ENCODE measurements at regions not wholly inside any gene's neighbourhood (a gene's known extent, or its start where the extent isn't known, plus 50 kb on each side); places are given as distances from the start of the nearest gene placed in this dataset.
"Not testable (repeated sequence)": the region's sequence is repeated elsewhere in the genome, so short reads cannot be mapped to it uniquely, and the experiment has no call there.

DNA sequence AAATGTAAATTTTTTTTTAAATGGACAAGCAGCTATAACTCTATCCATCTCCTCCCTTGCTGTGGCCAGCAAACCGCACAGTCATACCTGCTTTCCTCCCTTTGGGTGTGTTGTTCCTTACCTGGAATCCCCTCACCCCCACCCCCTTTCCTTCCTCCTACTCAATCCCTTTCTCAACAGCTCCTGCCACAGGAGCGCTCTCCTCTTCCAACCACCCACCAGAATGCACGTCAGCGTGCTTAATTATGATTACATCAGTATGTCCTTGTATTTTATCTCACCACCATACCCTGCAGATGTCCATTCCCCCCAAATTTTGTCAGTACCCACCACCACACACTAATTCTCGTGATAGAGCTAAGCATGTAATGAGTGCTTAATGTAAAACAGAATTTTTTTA lies 60.9 kb upstream of the LMO2 start:
- no peak overlapping the region for H3K9ac ChIP-seq
- Mint-ChIP-seq H3K27me3 (ENCODE audit: insufficient read depth, low read depth) (peaks cover 7% of the 10 kb centered on the region), H3K4me1 (no peaks in the 10 kb centered on the region), H3K9me3 (no peaks in the 10 kb centered on the region), H3K36me3 (no peaks in the 10 kb centered on the region), H3K4me3 (no peak overlapping the region), H3K27ac (no peak overlapping the region)
- no peaks in the 10 kb centered on the region for H3F3A ChIP-seq (ENCODE audit: low read depth)
- no peak overlapping the region for H2AFZ ChIP-seq (replicated peaks)
- no peaks in the 10 kb centered on the region for H4K20me1 ChIP-seq (ENCODE audit: low read depth)
- no peaks in the 10 kb centered on the region for H3K79me2 ChIP-seq (ENCODE audit: low read depth)
- no peaks in the 10 kb centered on the region for H3K27me3 ChIP-seq
- TF ChIP-seq, protein P1, sequence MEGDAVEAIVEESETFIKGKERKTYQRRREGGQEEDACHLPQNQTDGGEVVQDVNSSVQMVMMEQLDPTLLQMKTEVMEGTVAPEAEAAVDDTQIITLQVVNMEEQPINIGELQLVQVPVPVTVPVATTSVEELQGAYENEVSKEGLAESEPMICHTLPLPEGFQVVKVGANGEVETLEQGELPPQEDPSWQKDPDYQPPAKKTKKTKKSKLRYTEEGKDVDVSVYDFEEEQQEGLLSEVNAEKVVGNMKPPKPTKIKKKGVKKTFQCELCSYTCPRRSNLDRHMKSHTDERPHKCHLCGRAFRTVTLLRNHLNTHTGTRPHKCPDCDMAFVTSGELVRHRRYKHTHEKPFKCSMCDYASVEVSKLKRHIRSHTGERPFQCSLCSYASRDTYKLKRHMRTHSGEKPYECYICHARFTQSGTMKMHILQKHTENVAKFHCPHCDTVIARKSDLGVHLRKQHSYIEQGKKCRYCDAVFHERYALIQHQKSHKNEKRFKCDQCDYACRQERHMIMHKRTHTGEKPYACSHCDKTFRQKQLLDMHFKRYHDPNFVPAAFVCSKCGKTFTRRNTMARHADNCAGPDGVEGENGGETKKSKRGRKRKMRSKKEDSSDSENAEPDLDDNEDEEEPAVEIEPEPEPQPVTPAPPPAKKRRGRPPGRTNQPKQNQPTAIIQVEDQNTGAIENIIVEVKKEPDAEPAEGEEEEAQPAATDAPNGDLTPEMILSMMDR (IDR thresholded peaks at IDR 0.05) = no peak
- TF ChIP-seq EZH2 (IDR thresholded peaks at IDR 0.05) = no peak
- TF ChIP-seq EZH2phosphoT487 (IDR thresholded peaks at IDR 0.05) = no peak
- H3K9me3 ChIP-seq (ENCODE audit: low read depth) = no peaks in the 10 kb centered on the region
- H3K4me2 ChIP-seq = no peak overlapping the region
- no peaks in the 10 kb centered on the region for H3K36me3 ChIP-seq
- no peak overlapping the region for H3K4me3 ChIP-seq
- no peak overlapping the region for H3K27ac ChIP-seq
- peaks cover 6% of the 10 kb centered on the region for H3K4me1 ChIP-seq
- no peak for DNase-seq (ENCODE audit: low spot score)

DNA sequence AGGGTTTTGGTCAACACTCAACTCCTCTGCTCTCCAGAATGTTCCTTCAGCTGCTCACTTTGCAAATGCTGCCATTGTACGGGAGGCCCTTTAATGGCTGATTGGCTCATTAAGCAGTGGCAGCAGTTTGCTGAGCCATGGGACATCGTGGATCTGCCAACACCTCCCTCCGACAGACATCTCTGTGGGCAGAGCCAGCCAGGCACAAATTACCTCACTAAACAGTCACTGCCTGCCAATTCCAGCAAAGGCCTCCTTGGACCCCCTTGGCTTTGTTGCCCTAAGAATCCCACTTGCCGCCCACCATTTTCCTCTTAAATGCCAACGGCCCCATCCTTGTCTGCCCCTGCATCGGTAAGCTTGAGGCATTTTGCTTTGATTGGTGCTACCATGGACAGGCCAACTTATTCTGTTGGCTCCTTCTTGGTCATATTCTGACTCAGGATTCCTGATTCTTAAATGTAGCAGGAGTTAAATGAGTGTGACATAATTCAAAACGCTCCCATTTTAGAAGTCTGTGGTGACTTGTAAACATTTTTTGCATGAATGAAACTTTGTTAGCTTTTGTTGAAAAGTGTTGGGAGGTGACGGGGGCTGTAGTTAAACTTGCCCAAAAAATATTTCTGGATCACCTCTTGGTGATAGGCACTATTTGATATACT lies 57.5 kb upstream of the LMO2 start:
- no peaks in the 10 kb centered on the region for H3K9me3 Mint-ChIP-seq
- no peak overlapping the region for H3K4me2 ChIP-seq
- no peak overlapping the region for H3K4me3 ChIP-seq
- peaks cover 6% of the 10 kb centered on the region for H3K27me3 Mint-ChIP-seq (ENCODE audit: insufficient read depth, low read depth)
- peaks cover 6% of the 10 kb centered on the region for H3K4me1 ChIP-seq
- H3K4me1 Mint-ChIP-seq = no peaks in the 10 kb centered on the region
- no peaks in the 10 kb centered on the region for H3K36me3 Mint-ChIP-seq
- TF ChIP-seq, protein P1 (IDR thresholded peaks at IDR 0.05) = no peak
- TF ChIP-seq EZH2 (IDR thresholded peaks at IDR 0.05) (no peak), EZH2phosphoT487 (IDR thresholded peaks at IDR 0.05) (no peak)
- DNase-seq (ENCODE audit: low spot score) = no peak
- no peaks in the 10 kb centered on the region for H3K79me2 ChIP-seq (ENCODE audit: low read depth)
- H3K27ac ChIP-seq = no peak overlapping the region
- H3K9me3 ChIP-seq (ENCODE audit: low read depth) = no peaks in the 10 kb centered on the region
- H3K27me3 ChIP-seq = no peaks in the 10 kb centered on the region
- no peak overlapping the region for H3K9ac ChIP-seq
- no peaks in the 10 kb centered on the region for H3F3A ChIP-seq (ENCODE audit: low read depth)
- peak overlapping the region; percentile 50 for H2AFZ ChIP-seq (replicated peaks)
- H3K27ac Mint-ChIP-seq = no peak overlapping the region
- H4K20me1 ChIP-seq (ENCODE audit: low read depth) = no peaks in the 10 kb centered on the region
- H3K36me3 ChIP-seq = no peaks in the 10 kb centered on the region
- no peak overlapping the region for H3K4me3 Mint-ChIP-seq

DNA sequence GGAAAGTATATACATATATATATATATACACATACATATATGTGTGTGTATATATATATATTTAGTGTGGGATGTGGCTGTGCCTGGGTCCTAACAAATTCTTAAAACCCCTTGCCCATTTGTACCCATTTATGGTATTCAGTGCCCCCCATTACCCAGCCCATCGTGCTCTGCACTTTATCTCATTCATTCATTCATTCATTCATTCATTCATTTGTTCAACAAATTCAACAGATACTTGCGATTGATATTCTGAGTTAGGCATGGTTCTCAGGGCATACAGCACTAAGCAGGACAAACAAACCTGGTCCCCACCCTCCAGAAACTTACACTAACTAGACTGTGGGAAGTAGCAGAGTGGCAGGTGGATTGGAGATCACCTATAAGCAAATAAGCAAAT lies 56.6 kb upstream of the LMO2 start:
- Histone ChIP-seq H3K4me1 (peaks cover 6% of the 10 kb centered on the region), H3K4me3 (no peak overlapping the region), H3K27me3 (no peaks in the 10 kb centered on the region), H3K36me3 (no peaks in the 10 kb centered on the region), H3K9ac (no peak overlapping the region), H2AFZ (replicated peaks) (no peak overlapping the region), H3K4me2 (no peak overlapping the region), H3K27ac (no peak overlapping the region), H3K9me3 (ENCODE audit: low read depth) (no peaks in the 10 kb centered on the region), H3F3A (ENCODE audit: low read depth) (no peaks in the 10 kb centered on the region), H4K20me1 (ENCODE audit: low read depth) (no peaks in the 10 kb centered on the region), H3K79me2 (ENCODE audit: low read depth) (no peaks in the 10 kb centered on the region)
- DNase-seq (ENCODE audit: low spot score) = no peak
- Mint-ChIP-seq H3K27me3 (ENCODE audit: insufficient read depth, low read depth) (peaks cover 6% of the 10 kb centered on the region), H3K27ac (no peak overlapping the region), H3K36me3 (no peaks in the 10 kb centered on the region), H3K9me3 (no peaks in the 10 kb centered on the region), H3K4me3 (no peak overlapping the region), H3K4me1 (no peaks in the 10 kb centered on the region)
- TF ChIP-seq EZH2phosphoT487 (IDR thresholded peaks at IDR 0.05) = no peak
- TF ChIP-seq EZH2 (IDR thresholded peaks at IDR 0.05) = no peak
- TF ChIP-seq, protein P1 (IDR thresholded peaks at IDR 0.05) = no peak

DNA sequence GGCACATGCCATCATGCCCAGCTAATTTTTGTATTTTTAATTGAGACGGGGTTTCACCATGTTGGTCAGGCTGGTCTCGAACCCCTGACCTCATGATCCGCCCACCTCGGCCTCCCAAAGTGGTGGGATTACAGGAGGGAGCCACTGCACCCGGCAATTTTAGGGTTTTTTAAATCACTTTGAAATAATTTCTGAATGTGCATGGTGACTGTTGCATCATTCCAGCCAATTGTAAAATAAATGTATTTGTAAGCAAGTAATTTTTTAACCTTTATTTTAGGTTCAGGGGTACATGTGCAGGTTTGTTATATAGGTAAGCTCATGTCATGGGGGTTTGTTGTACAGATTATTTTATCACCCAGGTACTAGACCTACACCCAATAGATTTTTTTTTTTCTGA lies 56.0 kb upstream of the LMO2 start:
- H3K4me2 ChIP-seq; H3K4me3 ChIP-seq; H3K9me3 Mint-ChIP-seq; H3K27ac ChIP-seq; H3K27ac Mint-ChIP-seq; H3K36me3 Mint-ChIP-seq; H3K4me1 ChIP-seq; H3K4me3 Mint-ChIP-seq; H3K4me1 Mint-ChIP-seq; H3K9ac ChIP-seq; H4K20me1 ChIP-seq (ENCODE audit: low read depth); H3F3A ChIP-seq (ENCODE audit: low read depth); H2AFZ ChIP-seq (replicated peaks); H3K9me3 ChIP-seq (ENCODE audit: low read depth); H3K27me3 ChIP-seq; H3K36me3 ChIP-seq; H3K79me2 ChIP-seq (ENCODE audit: low read depth); DNase-seq (ENCODE audit: low spot score); H3K27me3 Mint-ChIP-seq (ENCODE audit: insufficient read depth, low read depth): not testable (repeated sequence)
